H1 (cell line): ENCODE measurements at regions not wholly inside any gene's neighbourhood (a gene's known extent, or its start where the extent isn't known, plus 50 kb on each side); places are given as distances from the start of the nearest gene placed in this dataset.
"Not testable (repeated sequence)": the region's sequence is repeated elsewhere in the genome, so short reads cannot be mapped to it uniquely, and the experiment has no call there.

ENCODE experiments used
- CTCF ChIA-PET: fragments of 300-600 bp; sonication (Branson Sonifier 250); formaldehyde crosslinking; loops from one replicate; lab custom pipeline; 2021; ENCODE audit not compliant: partially characterized antibody; lab: Charles Lee
- POLR2A ChIA-PET: fragments of 300-600 bp; sonication (Branson Sonifier 250); formaldehyde crosslinking; loops from one replicate; lab custom pipeline; 2021; ENCODE audit warnings: inconsistent platforms; ENCODE audit not compliant: partially characterized antibody; lab: Charles Lee
- DNase-seq, 2 experiments: peaks; one replicate each; pipeline versions ENCODE4 v3.0.0 to v3.0.0-alpha.2; 2010 to 2022; ENCODE audit warnings: low spot score in 2 of 2, low read depth in 1 of 2, mixed read lengths in 1 of 2
- FAIRE-seq: peaks from 2 replicates; lab custom pipeline; 2011; peaks lifted over from hg19 to GRCh38; lab: Jason Lieb, UNC
- H2AFZ ChIP-seq: 2 replicates; pipeline ENCODE4 v1.8.1; 2012; ENCODE audit warnings: low read length, inconsistent platforms
- H2AK5ac ChIP-seq: 2 replicates; pipeline ENCODE4 v1.6.1; 2013; ENCODE audit warnings: low read depth, low read length
- H2BK120ac ChIP-seq: replicated peaks from 2 replicates; pipeline ENCODE3; 2013; ENCODE audit warnings: low read depth, low read length, inconsistent platforms
- H2BK12ac ChIP-seq: 2 replicates; pipeline ENCODE4 v1.6.1; 2013; ENCODE audit warnings: low read depth, low read length
- H2BK15ac ChIP-seq: 2 replicates; pipeline ENCODE4 v1.6.1; 2013; ENCODE audit warnings: low read length
- H2BK20ac ChIP-seq: 2 replicates; pipeline ENCODE4 v1.6.1; 2013; ENCODE audit warnings: low read length
- H2BK5ac ChIP-seq: 2 replicates; pipeline ENCODE4 v1.6.1; 2013; ENCODE audit warnings: low read depth, low read length
- H3K14ac ChIP-seq: 2 replicates; pipeline ENCODE4 v1.6.1; 2013; ENCODE audit warnings: inconsistent platforms; ENCODE audit not compliant: insufficient read length
- H3K18ac ChIP-seq: 2 replicates; pipeline ENCODE4 v1.6.1; 2013; ENCODE audit warnings: low read length; ENCODE audit errors: extremely low read depth
- H3K23ac ChIP-seq: 2 replicates; pipeline ENCODE4 v1.6.1; 2013; ENCODE audit warnings: inconsistent platforms; ENCODE audit not compliant: insufficient read length
- H3K23me2 ChIP-seq: 2 replicates; pipeline ENCODE4 v1.6.1; 2013; ENCODE audit warnings: low read depth, low read length
- H3K27ac ChIP-seq: 2 replicates; pipeline ENCODE4 v1.6.1; 2011; ENCODE audit warnings: low read depth, low read length, inconsistent platforms
- H3K27me3 ChIP-seq, 4 experiments: replicated peaks in 1 of 4; 1 replicate in 1 of 4; 2 replicates in 3 of 4; pipeline versions ENCODE4 v1.6.1 to v1.8.1; 2011 to 2013; ENCODE audit warnings: low read length in 3 of 4, mild to moderate bottlenecking in 3 of 4, inconsistent platforms in 2 of 4, mixed read lengths in 2 of 4, moderate library complexity in 1 of 4; ENCODE audit not compliant: control insufficient read depth in 3 of 4, insufficient read depth in 3 of 4; ENCODE audit errors: extremely low read depth in 1 of 4
- H3K36me3 ChIP-seq, 4 experiments: 2 replicates each; pipeline versions ENCODE4 v1.6.1 to v1.8.1; 2011 to 2013; ENCODE audit warnings: mild to moderate bottlenecking in 4 of 4, low read length in 3 of 4, moderate library complexity in 2 of 4, control low read depth in 1 of 4, inconsistent platforms in 1 of 4; ENCODE audit not compliant: insufficient read depth in 4 of 4, control insufficient read depth in 2 of 4
- H3K4ac ChIP-seq: replicated peaks from 2 replicates; pipeline ENCODE3; 2013; ENCODE audit warnings: low read length, low read depth, mixed read lengths, inconsistent platforms; ENCODE audit not compliant: insufficient read length
- H3K4me1 ChIP-seq, 4 experiments: replicated peaks in 1 of 4; 1 replicate in 1 of 4; 2 replicates in 3 of 4; pipeline versions ENCODE4 v1.6.1 to v1.8.1; 2011 to 2013; ENCODE audit warnings: low read length in 3 of 4, inconsistent platforms in 2 of 4, mixed read lengths in 1 of 4; ENCODE audit not compliant: insufficient read depth in 4 of 4, control insufficient read depth in 3 of 4
- H3K4me2 ChIP-seq, 2 experiments: 2 replicates each; pipeline versions ENCODE4 v1.6.1 to v1.8.1; 2011 to 2013; ENCODE audit warnings: low read depth in 2 of 2, low read length in 2 of 2, control low read depth in 1 of 2, inconsistent platforms in 1 of 2, mild to moderate bottlenecking in 1 of 2; ENCODE audit not compliant: insufficient read depth in 1 of 2
- H3K4me3 ChIP-seq, 4 experiments: fragments of 200-600, 300-600 bp in 1 of 4; sonication (generic), shearing (Covaris generic), sonication (Bioruptor Twin) in 1 of 4; 2 replicates each; pipeline versions ENCODE4 v1.5.1 to v1.8.1; 2011 to 2016; ENCODE audit warnings: low read length in 4 of 4, low read depth in 3 of 4, control low read depth in 2 of 4, inconsistent platforms in 2 of 4, mild to moderate bottlenecking in 2 of 4, mixed read lengths in 1 of 4, moderate library complexity in 1 of 4; ENCODE audit not compliant: insufficient read depth in 2 of 4; ENCODE audit errors: extremely low read depth in 1 of 4
- H3K56ac ChIP-seq: replicated peaks from 2 replicates; pipeline ENCODE3; 2013; ENCODE audit warnings: low read depth, mild to moderate bottlenecking, mixed read lengths, low read length, inconsistent platforms; ENCODE audit not compliant: insufficient read length
- H3K79me1 ChIP-seq: 2 replicates; pipeline ENCODE4 v1.6.1; 2013; ENCODE audit warnings: low read depth, low read length, control low read depth
- H3K79me2 ChIP-seq, 2 experiments: 2 replicates each; pipeline versions ENCODE4 v1.6.1 to v1.8.1; 2012 to 2013; ENCODE audit warnings: low read length in 2 of 2, mild to moderate bottlenecking in 2 of 2, inconsistent platforms in 1 of 2; ENCODE audit not compliant: insufficient read depth in 2 of 2, control insufficient read depth in 1 of 2
- H3K9ac ChIP-seq, 4 experiments: replicated peaks in 1 of 4; 1 replicate in 1 of 4; 2 replicates in 3 of 4; pipeline versions ENCODE4 v1.6.1 to v1.8.1; 2011 to 2013; ENCODE audit warnings: low read depth in 3 of 4, low read length in 3 of 4, control low read depth in 2 of 4, mild to moderate bottlenecking in 2 of 4, moderate library complexity in 2 of 4, inconsistent platforms in 1 of 4; ENCODE audit errors: extremely low read depth in 1 of 4
- H3K9me3 ChIP-seq, 2 experiments: 2 replicates each; pipeline versions ENCODE4 v1.6.1 to v1.8.1; 2012 to 2013; ENCODE audit warnings: mild to moderate bottlenecking in 2 of 2, moderate library complexity in 2 of 2, control low read depth in 1 of 2, inconsistent platforms in 1 of 2, low read depth in 1 of 2, low read length in 1 of 2, mixed read lengths in 1 of 2; ENCODE audit not compliant: insufficient read depth in 2 of 2
- H4K20me1 ChIP-seq, 2 experiments: replicated peaks in 1 of 2; 2 replicates each; pipeline versions ENCODE3 to v1.8.1; 2011 to 2013; ENCODE audit warnings: inconsistent platforms in 2 of 2, low read length in 2 of 2, mild to moderate bottlenecking in 1 of 2; ENCODE audit not compliant: insufficient read depth in 2 of 2, control insufficient read depth in 1 of 2
- H4K5ac ChIP-seq: 2 replicates; pipeline ENCODE4 v1.6.1; 2013; ENCODE audit warnings: low read length, low read depth, mixed read lengths, inconsistent platforms; ENCODE audit not compliant: insufficient read length
- H4K8ac ChIP-seq: 2 replicates; pipeline ENCODE4 v1.8.0; 2013; ENCODE audit warnings: mild to moderate bottlenecking, moderate library complexity, low read length, inconsistent platforms; ENCODE audit not compliant: insufficient read depth; ENCODE audit errors: extremely low read depth
- H4K91ac ChIP-seq: replicated peaks from 2 replicates; pipeline ENCODE3; 2013; ENCODE audit warnings: low read length, mixed read lengths, inconsistent platforms; ENCODE audit not compliant: insufficient read length
- BACH1 ChIP-seq: IDR thresholded peaks from 2 replicates; pipeline ENCODE4 v1.6.1; 2012; ENCODE audit warnings: low read length, improper control_type of control experiment
- RNF2 ChIP-seq: fragments of 200-900, 300-1000 bp; sonication (generic); IDR thresholded peaks from 2 replicates; pipeline ENCODE4 v1.7.1; 2016; ENCODE audit warnings: borderline replicate concordance, low read depth, mild to moderate bottlenecking, antibody characterized with exemption, low read length; ENCODE audit not compliant: poor library complexity, severe bottlenecking; ENCODE audit errors: missing control alignments
- SIN3A ChIP-seq, 2 experiments: IDR thresholded peaks in 1 of 2; conservative IDR thresholded peaks in 1 of 2; 2 replicates each; pipeline ENCODE4 v1.6.1; 2011 to 2012; ENCODE audit warnings: low read length in 2 of 2, improper control_type of control experiment in 1 of 2, low read depth in 1 of 2, mild to moderate bottlenecking in 1 of 2
- WGBS, 2 experiments: shearing (Covaris generic) in 1 of 2; methylation state at CpG; one replicate each; pipeline versions ENCODE4 v1.1.6 to v1.1.7; 2013 to 2015; ENCODE audit warnings: low lambda C conversion rate in 2 of 2, mixed read lengths in 2 of 2, inconsistent platforms in 1 of 2, low coverage in 1 of 2, missing lambda C conversion rate in 1 of 2; ENCODE audit not compliant: insufficient replicate concordance in 2 of 2, insufficient coverage in 1 of 2, insufficient read length in 1 of 2; ENCODE audit errors: extremely low coverage in 1 of 2, missing lambda C conversion rate in 1 of 2; 5-methylcytosine and 5-hydroxymethylcytosine counted together

DNA sequence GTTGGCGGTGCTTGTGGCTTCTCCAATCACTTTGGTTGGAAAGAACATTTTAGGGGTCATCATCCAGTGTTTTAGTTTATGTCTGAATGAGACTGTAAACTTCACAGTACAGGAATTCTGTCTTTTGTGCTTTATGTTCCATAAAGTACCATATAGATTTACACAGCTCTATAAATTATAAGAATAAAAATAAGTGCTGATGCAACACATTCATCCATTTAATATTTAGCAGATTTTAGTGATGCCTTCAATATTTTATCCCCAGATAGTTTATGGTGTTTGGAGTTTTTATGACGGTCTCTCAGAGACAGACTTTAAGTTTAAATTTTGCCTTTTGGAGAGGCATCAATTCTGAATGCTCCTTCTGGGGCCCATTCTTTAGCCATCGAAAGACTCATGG, 385.2 kb downstream of the ATP23 start (continued):
- no peak for TF ChIP-seq SIN3A (conservative IDR thresholded peaks at IDR 0.05 in 1 of 2, IDR thresholded peaks at IDR 0.05 in 1 of 2; ENCODE audit: low read depth in 1 of 2, low read length in 2 of 2)
- TF ChIP-seq BACH1, result no peak
- TF ChIP-seq RNF2, result no peak

DNA sequence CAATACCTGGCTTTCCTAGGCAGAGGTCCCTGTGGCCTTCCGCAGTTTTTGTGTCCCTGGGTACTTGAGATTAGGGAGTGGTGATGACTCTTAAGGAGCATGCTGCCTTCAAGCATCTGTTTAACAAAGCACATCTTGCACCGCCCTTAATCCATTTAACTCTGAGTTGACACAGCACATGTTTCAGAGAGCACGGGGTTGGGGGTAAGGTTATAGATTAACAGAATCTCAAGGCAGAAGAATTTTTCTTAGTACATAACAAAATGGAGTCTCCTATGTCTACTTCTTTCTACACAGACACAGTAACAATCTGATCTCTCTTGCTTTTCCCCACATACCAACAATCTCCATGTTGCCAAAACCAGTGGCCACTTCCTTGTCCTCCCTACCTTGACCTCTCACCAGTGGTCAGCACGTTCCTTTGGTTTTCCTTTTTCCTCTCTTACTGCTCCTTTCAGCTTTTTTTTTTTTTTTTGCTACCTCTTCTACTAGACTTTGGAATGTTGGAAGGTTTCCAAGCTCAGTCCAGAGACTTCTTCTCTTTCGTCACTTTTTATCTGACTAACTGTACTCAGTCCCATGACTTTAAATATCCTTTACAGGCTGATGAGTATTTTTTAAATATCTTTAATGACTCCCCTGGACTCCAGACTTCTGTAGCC, 395.3 kb downstream of the ATP23 start:
- H3K36me3 ChIP-seq, H2BK12ac ChIP-seq, H4K8ac ChIP-seq, DNase-seq, FAIRE-seq, H3K4me2 ChIP-seq, H3K4me3 ChIP-seq, H2AK5ac ChIP-seq, H3K18ac ChIP-seq, H3K23me2 ChIP-seq, H3K4me1 ChIP-seq, H2BK120ac ChIP-seq, H3K56ac ChIP-seq, H2BK20ac ChIP-seq, H4K20me1 ChIP-seq, H2BK15ac ChIP-seq, H3K79me2 ChIP-seq, H3K27me3 ChIP-seq, H3K79me1 ChIP-seq, H3K14ac ChIP-seq, POLR2A ChIA-PET, H3K9me3 ChIP-seq, H4K91ac ChIP-seq, H3K27ac ChIP-seq, H2BK5ac ChIP-seq, H3K23ac ChIP-seq, H3K4ac ChIP-seq, H3K9ac ChIP-seq, H2AFZ ChIP-seq, H4K5ac ChIP-seq: not testable (repeated sequence)
- CTCF ChIA-PET, result interaction anchor here (0.6 to 0.7 kb wide), 2 partner anchors 216 to 750 kb away, joined by 3 read pairs; no protein-coding TSS in a partner anchor
- WGBS, 2 experiments, result 90% methylated on average over 2 of the region's 5 CpGs; no CpG with 5 or more reads in 1 of the 2 experiments
